Adrenal gland (tissue), 9 donors: ENCODE measurements at regions not wholly inside any gene's neighbourhood (a gene's known extent, or its start where the extent isn't known, plus 50 kb on each side); places are given as distances from the start of the nearest gene placed in this dataset.

Experiments
- DNase-seq, 7 donors: peaks; one replicate each; pipeline ENCODE4 v3.0.0-alpha.2; 2019 to 2020
- H3K27ac ChIP-seq, 5 donors: fragments of 200-600 bp; sonication (generic) in 4 of 5; 1 replicate in 3 of 5; 2 replicates in 2 of 5; pipeline versions ENCODE4 v1.5.1 to v1.8.0; 2016 to 2020; ENCODE audit warnings: mild to moderate bottlenecking in 1 of 5
- H3K27me3 ChIP-seq: fragments of 200-600 bp; 2 replicates; pipeline ENCODE4 v1.8.0; 2021
- H3K36me3 ChIP-seq, 2 donors: fragments of 200-600 bp; replicated peaks in 1 of 2; 1 replicate in 1 of 2; 2 replicates in 1 of 2; pipeline versions ENCODE4 v1.5.1 to v1.8.0; 2018 to 2022
- H3K4me1 ChIP-seq, 2 donors: fragments of 200-600 bp; replicated peaks in 1 of 2; 1 replicate in 1 of 2; 2 replicates in 1 of 2; pipeline versions ENCODE4 v1.5.1 to v1.8.0; 2018 to 2021
- H3K4me3 ChIP-seq, 4 donors: fragments of 200-600 bp; sonication (generic) in 3 of 4; one replicate each; pipeline ENCODE4 v1.5.1; 2016 to 2018
- H3K9me3 ChIP-seq, 3 donors: fragments of 200-600 bp; sonication (generic) in 1 of 3; replicated peaks in 1 of 3; 1 replicate in 2 of 3; 2 replicates in 1 of 3; pipeline versions ENCODE4 v1.5.1 to v1.8.0; 2016 to 2021
- POLR2A ChIP-seq, 2 donors: fragments of 450-650 bp; IDR thresholded peaks; one replicate each; pipeline ENCODE4 v1.6.1; 2017; ENCODE audit warnings: antibody characterized with exemption in 2 of 2, mild to moderate bottlenecking in 2 of 2, moderate library complexity in 1 of 2
- WGBS, 4 donors: extraction: QIAGEN DNeasy Blood & Tissue Kit in 2 of 4; methylation state at CpG; one replicate each; pipeline versions ENCODE4 v1.1.5 to v1.1.7; 2013 to 2017; 5-methylcytosine and 5-hydroxymethylcytosine counted together
- intact Hi-C, 2 donors: fragments of 100-400 bp; cut with DNase I; formaldehyde crosslinking; loops; one replicate each; pipeline versions ENCODE4 v1.14.1 to v1.15.0; 2022 to 2023
- TF ChIP-seq, protein P1 (sequence below), 6 experiments: fragments of 450-650 bp in 4 of 6; fragments of 200-600 bp in 2 of 6; sonication (generic) in 1 of 6; IDR thresholded peaks; 1 replicate in 5 of 6; 2 replicates in 1 of 6; pipeline versions ENCODE4 v1.5.1 to v1.8.0; 2016 to 2021; ENCODE audit warnings: antibody characterized with exemption in 6 of 6, mild to moderate bottlenecking in 2 of 6, moderate library complexity in 1 of 6
- donor health status: healthy with polysubstance abuse.
- donor health status: Bipolar disorder and iron deficiency.
- donor health status: DM: yes; HTN: yes; CAD: no.
- donor health status: DM: no; HTN: no; CAD: no.
- donor health status: DM: no; HTN: no; CAD: no.

DNA sequence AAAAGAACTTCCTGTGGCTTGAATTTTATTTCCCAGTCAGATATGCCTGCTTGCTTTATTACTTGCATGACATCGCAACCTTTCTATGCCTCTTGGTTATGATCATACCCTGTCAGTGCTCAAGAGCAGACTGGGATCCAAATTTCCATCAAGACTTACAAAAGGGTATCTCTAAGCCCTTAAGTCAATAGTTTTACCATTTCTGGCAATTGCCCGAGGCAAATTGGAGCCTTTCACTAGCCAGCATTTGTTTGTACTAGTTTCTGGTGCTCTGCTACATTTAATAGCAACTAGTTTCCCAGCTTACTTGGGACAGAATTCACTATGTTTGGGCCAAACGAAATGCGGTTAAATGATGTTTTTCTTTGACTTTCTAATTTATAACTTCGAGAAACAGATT is 73.2 kb upstream of the ITM2A start:
- Histone ChIP-seq H3K9me3 (no peaks in the 10 kb centered on the region), H3K4me3 (no peak overlapping the region), H3K36me3 (no peaks in the 10 kb centered on the region), H3K27me3 (peaks cover 3% of the 10 kb centered on the region), H3K4me1 (no peaks in the 10 kb centered on the region), H3K27ac (no peak overlapping the region)
- 60 to 81% (median 70%) methylated on average over 5 of the region's 5 CpGs for WGBS, 4 donors
- TF ChIP-seq, protein P1, sequence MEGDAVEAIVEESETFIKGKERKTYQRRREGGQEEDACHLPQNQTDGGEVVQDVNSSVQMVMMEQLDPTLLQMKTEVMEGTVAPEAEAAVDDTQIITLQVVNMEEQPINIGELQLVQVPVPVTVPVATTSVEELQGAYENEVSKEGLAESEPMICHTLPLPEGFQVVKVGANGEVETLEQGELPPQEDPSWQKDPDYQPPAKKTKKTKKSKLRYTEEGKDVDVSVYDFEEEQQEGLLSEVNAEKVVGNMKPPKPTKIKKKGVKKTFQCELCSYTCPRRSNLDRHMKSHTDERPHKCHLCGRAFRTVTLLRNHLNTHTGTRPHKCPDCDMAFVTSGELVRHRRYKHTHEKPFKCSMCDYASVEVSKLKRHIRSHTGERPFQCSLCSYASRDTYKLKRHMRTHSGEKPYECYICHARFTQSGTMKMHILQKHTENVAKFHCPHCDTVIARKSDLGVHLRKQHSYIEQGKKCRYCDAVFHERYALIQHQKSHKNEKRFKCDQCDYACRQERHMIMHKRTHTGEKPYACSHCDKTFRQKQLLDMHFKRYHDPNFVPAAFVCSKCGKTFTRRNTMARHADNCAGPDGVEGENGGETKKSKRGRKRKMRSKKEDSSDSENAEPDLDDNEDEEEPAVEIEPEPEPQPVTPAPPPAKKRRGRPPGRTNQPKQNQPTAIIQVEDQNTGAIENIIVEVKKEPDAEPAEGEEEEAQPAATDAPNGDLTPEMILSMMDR (IDR thresholded peaks at IDR 0.05): no peak
- TF ChIP-seq POLR2A (IDR thresholded peaks at IDR 0.05): no peak
- intact Hi-C loops: no loop called here
- no peak for DNase-seq
